Stimulated activated naive CD8-positive, alpha-beta T cell treated with anti-CD3 and anti-CD28 coated beads, Interleukin-15, amount 100 ng/mL, for 72 hours (primary cell): ENCODE measurements at regions not wholly inside any gene's neighbourhood (a gene's known extent, or its start where the extent isn't known, plus 50 kb on each side); places are given as distances from the start of the nearest gene placed in this dataset.

Experiments used
- ATAC-seq: fragments of 150-1000 bp; cut with Tn5 transposase; 2 replicates; pipeline ENCODE4 v1.10.0; 2021; ENCODE audit warnings: mild to moderate bottlenecking, moderate library complexity
- DNase-seq, 2 donors: peaks; one replicate each; pipeline ENCODE4 v3.0.0; 2021 to 2022
- H3K27ac Mint-ChIP-seq, 2 donors: one replicate each; pipeline ENCODE4 v1.8.0; 2022; ENCODE audit warnings: mild to moderate bottlenecking in 2 of 2, mixed read lengths in 2 of 2, moderate library complexity in 2 of 2
- H3K27me3 Mint-ChIP-seq: one replicate; pipeline ENCODE4 v1.8.0; 2022; ENCODE audit warnings: mixed read lengths
- H3K4me1 Mint-ChIP-seq: one replicate; pipeline ENCODE4 v1.8.0; 2022; ENCODE audit warnings: mild to moderate bottlenecking, mixed read lengths
- H3K4me3 Mint-ChIP-seq, 2 donors: one replicate each; pipeline ENCODE4 v1.8.0; 2022; ENCODE audit warnings: mild to moderate bottlenecking in 2 of 2, mixed read lengths in 2 of 2, moderate library complexity in 1 of 2
- H3K9me3 Mint-ChIP-seq, 2 donors: one replicate each; pipeline ENCODE4 v1.8.0; 2022; ENCODE audit warnings: mixed read lengths in 2 of 2

- Mint-ChIP-seq H3K9me3 (peaks cover 0 to under 1% of the 10 kb centered on the region in 2 donors), H3K27ac (no peak overlapping the region), H3K4me3 (no peak overlapping the region), H3K27me3 (no peaks in the 10 kb centered on the region), H3K4me1 (no peaks in the 10 kb centered on the region)
- ATAC-seq (no peak), DNase-seq (no peak)
These were observed 532.3 kb upstream of the ZNF608 start for GRCh38 chr5:125278711-125279110.

GRCh38 chr5:125281667-125282066, 535.2 kb upstream of the ZNF608 start:
- Mint-ChIP-seq H3K27me3 (no peaks in the 10 kb centered on the region), H3K27ac (no peak overlapping the region), H3K4me1 (no peaks in the 10 kb centered on the region), H3K4me3 (no peak overlapping the region), H3K9me3 (no peaks in the 10 kb centered on the region)
- ATAC-seq (no peak), DNase-seq (no peak)

- Mint-ChIP-seq H3K27me3 (no peaks in the 10 kb centered on the region), H3K4me3 (no peak overlapping the region), H3K4me1 (no peaks in the 10 kb centered on the region), H3K9me3 (no peaks in the 10 kb centered on the region), H3K27ac (no peak overlapping the region)
- ATAC-seq (no peak), DNase-seq (no peak)
These were observed 536.9 kb upstream of the ZNF608 start for GRCh38 chr5:125283372-125283771.

- Mint-ChIP-seq H3K27me3 (no peaks in the 10 kb centered on the region), H3K9me3 (no peaks in the 10 kb centered on the region), H3K27ac (no peak overlapping the region), H3K4me3 (no peak overlapping the region), H3K4me1 (no peaks in the 10 kb centered on the region)
- ATAC-seq (no peak), DNase-seq (no peak)
These were observed 539.8 kb upstream of the ZNF608 start for GRCh38 chr5:125286271-125286670.

- no peaks in the 10 kb centered on the region for H3K27me3 Mint-ChIP-seq
- no peaks in the 10 kb centered on the region for H3K9me3 Mint-ChIP-seq
- DNase-seq (no peak), ATAC-seq (no peak)
- no peak overlapping the region for H3K27ac Mint-ChIP-seq
- no peak overlapping the region for H3K4me3 Mint-ChIP-seq
- H3K4me1 Mint-ChIP-seq: no peaks in the 10 kb centered on the region
These were observed 543.2 kb upstream of the ZNF608 start for GRCh38 chr5:125289606-125290005.

GRCh38 chr5:125290935-125291334, 544.5 kb upstream of the ZNF608 start:
- Mint-ChIP-seq H3K9me3 (no peaks in the 10 kb centered on the region), H3K27me3 (no peaks in the 10 kb centered on the region), H3K27ac (no peak overlapping the region), H3K4me1 (no peaks in the 10 kb centered on the region), H3K4me3 (no peak overlapping the region)
- ATAC-seq (no peak), DNase-seq (no peak)

GRCh38 chr5:125291447-125291846, 545.0 kb upstream of the ZNF608 start:
- H3K4me1 Mint-ChIP-seq: no peaks in the 10 kb centered on the region
- ATAC-seq: no peak
- no peak overlapping the region for H3K4me3 Mint-ChIP-seq
- no peaks in the 10 kb centered on the region for H3K9me3 Mint-ChIP-seq
- no peak overlapping the region for H3K27ac Mint-ChIP-seq
- DNase-seq: no peak
- H3K27me3 Mint-ChIP-seq: no peaks in the 10 kb centered on the region

GRCh38 chr5:125293223-125293622, 546.8 kb upstream of the ZNF608 start:
- no peak overlapping the region for H3K4me3 Mint-ChIP-seq
- no peak for ATAC-seq
- DNase-seq: no peak
- H3K9me3 Mint-ChIP-seq: no peaks in the 10 kb centered on the region
- H3K27ac Mint-ChIP-seq: no peak overlapping the region
- H3K4me1 Mint-ChIP-seq: no peaks in the 10 kb centered on the region
- no peaks in the 10 kb centered on the region for H3K27me3 Mint-ChIP-seq

- Mint-ChIP-seq H3K4me3 (no peak overlapping the region), H3K9me3 (no peaks in the 10 kb centered on the region), H3K27me3 (no peaks in the 10 kb centered on the region), H3K4me1 (no peaks in the 10 kb centered on the region), H3K27ac (no peak overlapping the region)
- DNase-seq: no peak
- no peak for ATAC-seq
These were observed 547.3 kb upstream of the ZNF608 start for GRCh38 chr5:125293726-125294125.

- no peaks in the 10 kb centered on the region for H3K27me3 Mint-ChIP-seq
- ATAC-seq: no peak
- H3K4me1 Mint-ChIP-seq: no peaks in the 10 kb centered on the region
- no peaks in the 10 kb centered on the region for H3K9me3 Mint-ChIP-seq
- H3K4me3 Mint-ChIP-seq: no peak overlapping the region
- DNase-seq: no peak
- H3K27ac Mint-ChIP-seq: no peak overlapping the region
These were observed 548.4 kb upstream of the ZNF608 start for GRCh38 chr5:125294844-125295243.

- ATAC-seq (no peak), DNase-seq (no peak)
- H3K4me1 Mint-ChIP-seq: no peaks in the 10 kb centered on the region
- H3K9me3 Mint-ChIP-seq: no peaks in the 10 kb centered on the region
- no peak overlapping the region for H3K27ac Mint-ChIP-seq
- H3K4me3 Mint-ChIP-seq: no peak overlapping the region
- H3K27me3 Mint-ChIP-seq: no peaks in the 10 kb centered on the region
These were observed 549.0 kb upstream of the ZNF608 start for GRCh38 chr5:125295405-125295872.

- Mint-ChIP-seq H3K4me1 (no peaks in the 10 kb centered on the region), H3K4me3 (no peak overlapping the region), H3K27me3 (no peaks in the 10 kb centered on the region), H3K27ac (no peak overlapping the region), H3K9me3 (no peaks in the 10 kb centered on the region)
- ATAC-seq: no peak
- no peak for DNase-seq
These were observed 551.8 kb upstream of the ZNF608 start for GRCh38 chr5:125298258-125298657.

GRCh38 chr5:125298746-125299379, 552.4 kb upstream of the ZNF608 start:
- Mint-ChIP-seq H3K9me3 (no peaks in the 10 kb centered on the region), H3K27me3 (no peaks in the 10 kb centered on the region), H3K27ac (no peak overlapping the region), H3K4me1 (no peaks in the 10 kb centered on the region), H3K4me3 (no peak overlapping the region)
- no peak for ATAC-seq
- DNase-seq: no peak

GRCh38 chr5:125301711-125302110, 555.3 kb upstream of the ZNF608 start:
- peaks cover 7 to 8% of the 10 kb centered on the region in 2 donors for H3K9me3 Mint-ChIP-seq
- H3K27me3 Mint-ChIP-seq: no peaks in the 10 kb centered on the region
- H3K4me1 Mint-ChIP-seq: no peaks in the 10 kb centered on the region
- H3K4me3 Mint-ChIP-seq: no peak overlapping the region
- no peak overlapping the region for H3K27ac Mint-ChIP-seq
- ATAC-seq (no peak), DNase-seq (no peak)

- Mint-ChIP-seq H3K4me1 (no peaks in the 10 kb centered on the region), H3K4me3 (no peak overlapping the region), H3K27me3 (no peaks in the 10 kb centered on the region), H3K9me3 (peaks cover 7 to 9% of the 10 kb centered on the region in 2 donors), H3K27ac (no peak overlapping the region)
- DNase-seq: no peak
- ATAC-seq: no peak
These were observed 556.1 kb upstream of the ZNF608 start for GRCh38 chr5:125302577-125302976.

GRCh38 chr5:125306741-125307140, 560.3 kb upstream of the ZNF608 start:
- no peaks in the 10 kb centered on the region for H3K27me3 Mint-ChIP-seq
- H3K27ac Mint-ChIP-seq: no peak overlapping the region
- ATAC-seq (no peak), DNase-seq (no peak)
- peaks cover 17 to 18% of the 10 kb centered on the region in 2 donors for H3K9me3 Mint-ChIP-seq
- no peaks in the 10 kb centered on the region for H3K4me1 Mint-ChIP-seq
- H3K4me3 Mint-ChIP-seq: no peak overlapping the region

GRCh38 chr5:125310749-125311148, 564.3 kb upstream of the ZNF608 start:
- Mint-ChIP-seq H3K9me3 (peaks cover 16 to 22% of the 10 kb centered on the region in 2 donors), H3K27ac (no peak overlapping the region), H3K27me3 (no peaks in the 10 kb centered on the region), H3K4me1 (no peaks in the 10 kb centered on the region), H3K4me3 (no peak overlapping the region)
- DNase-seq: no peak
- no peak for ATAC-seq
